Kidney (tissue), 13 donors: ENCODE measurements at regions not wholly inside any gene's neighbourhood (a gene's known extent, or its start where the extent isn't known, plus 50 kb on each side); places are given as distances from the start of the nearest gene placed in this dataset.

Source experiments
- DNase-seq, 5 donors: peaks; one replicate each; pipeline ENCODE4 v3.0.0-alpha.2; 2013 to 2020
- FAIRE-seq: peaks from 2 replicates; lab custom pipeline; 2012; peaks lifted over from hg19 to GRCh38; lab: Jason Lieb, UNC
- H3K27ac ChIP-seq, 2 donors: one replicate each; pipeline ENCODE4 v1.7.0; 2013; ENCODE audit warnings: low read depth in 2 of 2, low read length in 2 of 2, inconsistent platforms in 1 of 2
- H3K27me3 ChIP-seq: one replicate; pipeline ENCODE4 v1.7.1; 2013; ENCODE audit warnings: low read length, inconsistent platforms; ENCODE audit not compliant: control insufficient read depth, insufficient read depth
- H3K36me3 ChIP-seq, 3 donors: one replicate each; pipeline versions ENCODE4 v1.7.0 to v1.7.1; 2013; ENCODE audit warnings: low read length in 3 of 3, control low read depth in 1 of 3, inconsistent platforms in 1 of 3; ENCODE audit not compliant: insufficient read depth in 3 of 3, control insufficient read depth in 2 of 3
- H3K4me1 ChIP-seq, 3 donors: one replicate each; pipeline versions ENCODE4 v1.7.0 to v1.7.1; 2013; ENCODE audit warnings: low read length in 3 of 3, inconsistent platforms in 1 of 3, low read depth in 1 of 3; ENCODE audit not compliant: control insufficient read depth in 2 of 3, insufficient read depth in 2 of 3
- H3K4me3 ChIP-seq, 3 donors: one replicate each; pipeline versions ENCODE4 v1.7.0 to v1.8.1; 2013; ENCODE audit warnings: low read length in 3 of 3, control low read depth in 1 of 3, inconsistent platforms in 1 of 3
- H3K9ac ChIP-seq, 3 donors: one replicate each; pipeline versions ENCODE4 v1.7.0 to v1.7.1; 2013; ENCODE audit warnings: low read length in 3 of 3, control low read depth in 1 of 3, inconsistent platforms in 1 of 3
- H3K9me3 ChIP-seq, 3 donors: one replicate each; pipeline versions ENCODE4 v1.7.0 to v1.7.1; 2013; ENCODE audit warnings: low read length in 3 of 3, control low read depth in 1 of 3, inconsistent platforms in 1 of 3; ENCODE audit not compliant: control insufficient read depth in 2 of 3, insufficient read depth in 1 of 3
- intact Hi-C: fragments of 100-400 bp; cut with DNase I; formaldehyde crosslinking; loops from one replicate; pipeline ENCODE4 v1.11.1; 2022
- TF ChIP-seq, protein P1 (sequence below): IDR thresholded peaks from 3 replicates; pipeline ENCODE4 v1.5.1; 2012; ENCODE audit warnings: mild to moderate bottlenecking, moderate library complexity, borderline replicate concordance; ENCODE audit not compliant: insufficient read depth; ENCODE audit errors: extremely low read depth
- donor health status: control.
- donor health status: control.
- donor health status: control.
- donor health status: control.
- donor health status: control.
- donor health status: DM: yes; HTN: yes; CAD: no.
- donor health status: Normal renal cell carcinoma (clear cell type).

DNA sequence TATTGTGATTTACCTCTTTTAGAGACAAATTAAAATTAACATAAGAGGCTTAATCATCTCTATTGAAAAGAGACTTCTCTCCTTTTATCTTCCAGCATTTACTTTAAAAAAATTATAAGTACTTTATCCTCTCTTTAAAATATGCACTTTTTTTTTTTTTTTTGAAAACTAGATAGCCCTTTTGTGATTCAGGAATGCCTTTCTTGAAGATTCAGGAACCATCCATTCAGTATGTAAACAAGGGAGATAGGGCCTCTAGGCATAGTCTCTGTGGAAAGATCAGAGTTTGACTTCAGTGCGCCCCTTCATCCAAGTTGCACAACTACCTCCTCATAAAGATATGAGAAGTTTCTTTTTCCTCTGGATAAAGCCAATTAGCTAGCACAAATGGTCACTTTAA lies 1163.7 kb downstream of the SI start:
- no peak overlapping the region for H3K27ac ChIP-seq
- DNase-seq (no peak), FAIRE-seq (no peak)
- no peaks in the 10 kb centered on the region for H3K9me3 ChIP-seq
- intact Hi-C loops = no loop called here
- H3K36me3 ChIP-seq = no peaks in the 10 kb centered on the region
- no peak overlapping the region for H3K4me3 ChIP-seq
- H3K4me1 ChIP-seq = no peaks in the 10 kb centered on the region
- TF ChIP-seq, protein P1, sequence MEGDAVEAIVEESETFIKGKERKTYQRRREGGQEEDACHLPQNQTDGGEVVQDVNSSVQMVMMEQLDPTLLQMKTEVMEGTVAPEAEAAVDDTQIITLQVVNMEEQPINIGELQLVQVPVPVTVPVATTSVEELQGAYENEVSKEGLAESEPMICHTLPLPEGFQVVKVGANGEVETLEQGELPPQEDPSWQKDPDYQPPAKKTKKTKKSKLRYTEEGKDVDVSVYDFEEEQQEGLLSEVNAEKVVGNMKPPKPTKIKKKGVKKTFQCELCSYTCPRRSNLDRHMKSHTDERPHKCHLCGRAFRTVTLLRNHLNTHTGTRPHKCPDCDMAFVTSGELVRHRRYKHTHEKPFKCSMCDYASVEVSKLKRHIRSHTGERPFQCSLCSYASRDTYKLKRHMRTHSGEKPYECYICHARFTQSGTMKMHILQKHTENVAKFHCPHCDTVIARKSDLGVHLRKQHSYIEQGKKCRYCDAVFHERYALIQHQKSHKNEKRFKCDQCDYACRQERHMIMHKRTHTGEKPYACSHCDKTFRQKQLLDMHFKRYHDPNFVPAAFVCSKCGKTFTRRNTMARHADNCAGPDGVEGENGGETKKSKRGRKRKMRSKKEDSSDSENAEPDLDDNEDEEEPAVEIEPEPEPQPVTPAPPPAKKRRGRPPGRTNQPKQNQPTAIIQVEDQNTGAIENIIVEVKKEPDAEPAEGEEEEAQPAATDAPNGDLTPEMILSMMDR = no peak
- H3K27me3 ChIP-seq = no peaks in the 10 kb centered on the region
- H3K9ac ChIP-seq = no peak overlapping the region

DNA sequence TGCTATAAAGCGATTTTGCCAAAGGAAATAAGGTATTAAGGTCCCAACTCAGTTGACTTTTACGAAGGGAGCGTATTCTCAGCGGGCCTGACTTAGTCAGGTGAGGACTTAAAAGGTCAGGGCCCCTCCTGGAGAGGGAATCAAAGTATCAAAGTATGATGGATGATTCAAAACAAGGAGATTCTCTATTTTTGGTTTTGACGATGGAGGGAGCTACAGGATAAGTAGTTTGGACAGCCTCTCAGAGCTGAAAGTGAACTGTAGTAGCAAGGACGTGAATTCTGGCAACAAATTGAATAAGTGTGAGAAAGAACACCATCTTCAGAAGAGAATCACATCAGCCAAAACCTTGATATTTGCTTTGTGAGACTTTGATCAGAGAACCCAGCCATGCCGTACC lies 1186.5 kb downstream of the SI start:
- FAIRE-seq (no peak), DNase-seq (no peak)
- TF ChIP-seq, protein P1 = no peak
- no peaks in the 10 kb centered on the region for H3K27me3 ChIP-seq
- intact Hi-C loops = no loop called here
- no peaks in the 10 kb centered on the region for H3K4me1 ChIP-seq
- no peaks in the 10 kb centered on the region for H3K36me3 ChIP-seq
- no peak overlapping the region for H3K27ac ChIP-seq
- H3K9ac ChIP-seq = no peak overlapping the region
- no peaks in the 10 kb centered on the region for H3K9me3 ChIP-seq
- H3K4me3 ChIP-seq = no peak overlapping the region

DNA sequence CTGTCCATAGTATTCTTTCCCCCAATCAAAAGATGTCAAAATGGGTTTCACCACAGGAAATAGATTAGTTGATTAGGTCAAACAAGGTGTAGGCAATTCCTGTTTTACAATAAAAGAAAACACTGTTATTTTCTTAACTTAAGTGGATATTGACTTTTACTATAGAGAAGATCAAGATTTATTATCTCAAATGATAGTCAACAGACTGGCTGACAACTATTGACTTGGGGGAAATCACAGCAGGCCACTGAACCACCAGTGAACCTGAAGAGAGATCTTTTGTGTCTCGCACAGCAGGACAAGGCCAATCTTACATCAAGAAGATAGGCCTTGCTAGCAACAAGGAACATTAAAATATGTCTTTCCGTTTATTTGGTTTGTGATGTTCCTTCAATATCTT lies 1187.6 kb downstream of the SI start:
- no peak overlapping the region for H3K27ac ChIP-seq
- DNase-seq (no peak), FAIRE-seq (no peak)
- H3K36me3 ChIP-seq = no peaks in the 10 kb centered on the region
- intact Hi-C loops = no loop called here
- TF ChIP-seq, protein P1 = no peak
- H3K4me1 ChIP-seq = no peaks in the 10 kb centered on the region
- H3K9me3 ChIP-seq = no peaks in the 10 kb centered on the region
- no peaks in the 10 kb centered on the region for H3K27me3 ChIP-seq
- H3K4me3 ChIP-seq = no peak overlapping the region
- no peak overlapping the region for H3K9ac ChIP-seq

DNA sequence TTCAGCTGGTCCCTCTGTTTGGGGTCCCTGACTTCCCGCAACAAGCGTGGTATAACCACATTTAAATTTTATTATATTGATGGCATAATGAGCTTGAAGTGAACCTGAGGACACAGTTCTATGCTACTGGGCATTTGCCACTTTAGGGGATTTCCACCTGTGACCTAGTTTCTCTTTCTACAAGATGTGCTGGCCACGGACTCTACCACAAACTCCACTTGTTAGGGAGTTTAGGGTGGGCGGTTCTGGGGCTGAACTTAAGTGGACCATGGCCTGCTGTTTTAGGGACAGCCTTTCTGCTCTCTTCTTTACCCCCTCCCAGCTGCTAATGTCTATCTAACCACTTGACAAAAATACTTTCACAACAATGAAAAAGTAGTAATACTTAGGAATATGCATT lies 1199.1 kb downstream of the SI start:
- no peaks in the 10 kb centered on the region for H3K27me3 ChIP-seq
- peaks cover 0 to 4% (median 0%) of the 10 kb centered on the region in 3 donors for H3K9me3 ChIP-seq
- intact Hi-C loops = no loop called here
- no peaks in the 10 kb centered on the region for H3K4me1 ChIP-seq
- no peak overlapping the region for H3K4me3 ChIP-seq
- DNase-seq (no peak), FAIRE-seq (no peak)
- H3K27ac ChIP-seq = no peak overlapping the region
- no peaks in the 10 kb centered on the region for H3K36me3 ChIP-seq
- no peak overlapping the region for H3K9ac ChIP-seq
- TF ChIP-seq, protein P1 = no peak
